Stimulated activated CD4-positive, alpha-beta T cell treated with anti-CD3 and anti-CD28 coated beads, Interleukin-15, amount 100 ng/mL, for 1 hour (primary cell): ENCODE measurements at regions not wholly inside any gene's neighbourhood (a gene's known extent, or its start where the extent isn't known, plus 50 kb on each side); places are given as distances from the start of the nearest gene placed in this dataset.

Experiments used
- DNase-seq, 2 donors: peaks; one replicate each; pipeline ENCODE4 v3.0.0-alpha.2; 2020; ENCODE audit warnings: low read depth in 1 of 2, low spot score in 1 of 2

DNA sequence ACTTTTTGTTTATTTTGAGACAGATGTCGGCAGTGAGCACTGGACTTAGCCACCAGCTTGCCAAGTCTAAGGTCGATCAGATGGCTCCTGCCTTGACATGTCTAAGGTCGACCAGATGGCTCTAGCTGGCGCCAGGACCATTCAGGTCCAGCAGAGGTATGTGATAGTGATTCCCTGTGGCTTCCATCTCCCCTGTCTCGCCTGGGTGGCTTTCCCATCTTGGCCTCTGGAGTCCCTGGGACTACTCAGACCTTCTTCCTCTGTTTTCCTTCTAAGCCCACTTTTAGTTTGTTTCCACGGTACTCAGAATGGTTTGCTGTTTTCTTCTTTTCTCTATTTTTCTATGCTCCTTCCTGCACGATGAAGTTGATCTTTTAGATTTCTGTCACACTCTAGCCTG, 1435.7 kb downstream of the UQCRFS1 start:
- no peak for DNase-seq

GRCh38 chr19:27776524-27776923, 1436.4 kb downstream of the UQCRFS1 start:
- no peak for DNase-seq

DNA sequence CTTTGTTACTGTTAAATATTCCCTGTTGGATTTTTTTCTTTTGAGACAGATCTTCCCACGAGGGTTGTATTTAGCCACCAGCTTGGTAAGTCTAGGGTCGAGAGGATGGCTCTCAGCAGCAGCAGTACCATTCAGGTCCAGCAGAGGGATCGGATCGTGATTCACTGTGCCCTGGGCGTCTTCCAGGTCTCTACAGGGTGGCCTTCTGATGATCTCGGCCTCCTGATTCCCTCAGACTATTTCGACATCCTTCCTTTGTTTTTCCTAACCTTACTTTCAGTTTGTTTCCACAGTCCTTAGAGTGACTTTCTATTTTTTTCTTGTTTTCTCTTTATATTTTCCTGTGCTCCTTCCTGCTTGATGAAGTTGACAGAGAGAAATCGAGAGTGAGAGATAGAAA, 1436.9 kb downstream of the UQCRFS1 start:
- DNase-seq = no peak

GRCh38 chr19:27775395-27775794, 1437.6 kb downstream of the UQCRFS1 start:
- DNase-seq = no peak

- no peak for DNase-seq
Observed at GRCh38 chr19:27774827-27775226, 1438.1 kb downstream of the UQCRFS1 start.

- no peak for DNase-seq
Observed at GRCh38 chr19:27774337-27774736, 1438.6 kb downstream of the UQCRFS1 start.

- no peak for DNase-seq
Observed at GRCh38 chr19:27773318-27774094, 1439.4 kb downstream of the UQCRFS1 start.

DNA sequence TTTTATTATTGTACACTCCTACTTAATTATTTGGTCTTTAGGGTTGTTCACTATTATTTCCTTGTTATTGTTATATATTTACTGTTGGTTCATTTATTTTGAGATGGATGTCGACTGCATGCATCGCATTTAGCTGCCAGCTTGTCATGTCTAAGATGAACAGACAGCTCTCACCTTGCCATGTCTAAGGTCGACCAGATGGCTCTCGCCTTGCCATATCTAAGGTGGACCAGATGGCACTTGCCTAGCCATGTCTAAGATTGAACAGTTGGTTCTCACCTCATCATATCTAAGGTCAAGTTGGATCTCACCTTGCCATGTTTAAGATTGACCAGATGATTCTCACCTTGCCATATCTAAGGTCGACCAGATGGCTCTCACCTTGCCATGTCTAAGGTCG, 1440.9 kb downstream of the UQCRFS1 start:
- DNase-seq = no peak

DNA sequence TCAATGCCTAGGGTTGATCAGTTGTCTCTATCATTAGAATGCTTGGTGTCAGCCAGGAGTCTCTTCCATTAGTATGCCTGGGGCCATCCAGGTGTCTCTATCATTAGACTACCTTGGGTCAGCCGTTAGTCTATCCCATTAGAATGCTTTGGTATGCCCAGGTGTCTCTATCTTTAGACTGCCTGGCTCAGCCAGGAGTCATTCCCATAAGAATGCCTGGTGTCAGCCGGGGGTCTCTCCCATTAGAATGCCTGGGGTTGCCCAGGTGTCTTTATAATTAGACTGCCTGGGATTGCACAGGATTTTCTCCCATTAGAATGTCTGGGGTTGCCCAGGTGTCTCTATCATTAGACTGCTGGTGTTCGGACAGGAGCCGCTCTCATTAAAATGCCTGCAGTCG, 1442.9 kb downstream of the UQCRFS1 start:
- no peak for DNase-seq

DNA sequence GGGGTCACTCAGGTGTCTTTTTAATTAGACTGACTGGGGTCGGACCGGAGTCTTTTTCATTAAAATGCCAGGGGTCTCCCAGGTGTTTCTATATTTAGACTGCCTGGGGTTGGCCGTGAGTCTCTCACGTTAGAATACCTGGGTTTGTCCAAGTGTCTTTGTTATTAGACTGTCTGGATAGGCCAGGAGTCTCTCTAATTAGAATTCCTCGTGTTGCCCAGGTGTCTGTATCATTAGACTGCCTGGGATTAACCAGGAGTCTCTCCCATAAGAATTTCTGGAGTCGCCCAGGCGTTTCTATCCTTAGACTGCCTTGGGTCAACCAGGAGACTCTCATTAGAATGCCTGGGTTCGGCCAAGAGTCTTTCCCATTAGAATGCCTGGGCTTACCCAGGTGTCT, 1445.7 kb downstream of the UQCRFS1 start:
- no peak for DNase-seq

GRCh38 chr19:27765912-27766725, 1446.8 kb downstream of the UQCRFS1 start:
- no peak for DNase-seq

- no peak for DNase-seq
Observed at GRCh38 chr19:27765397-27765796, 1447.6 kb downstream of the UQCRFS1 start.

DNA sequence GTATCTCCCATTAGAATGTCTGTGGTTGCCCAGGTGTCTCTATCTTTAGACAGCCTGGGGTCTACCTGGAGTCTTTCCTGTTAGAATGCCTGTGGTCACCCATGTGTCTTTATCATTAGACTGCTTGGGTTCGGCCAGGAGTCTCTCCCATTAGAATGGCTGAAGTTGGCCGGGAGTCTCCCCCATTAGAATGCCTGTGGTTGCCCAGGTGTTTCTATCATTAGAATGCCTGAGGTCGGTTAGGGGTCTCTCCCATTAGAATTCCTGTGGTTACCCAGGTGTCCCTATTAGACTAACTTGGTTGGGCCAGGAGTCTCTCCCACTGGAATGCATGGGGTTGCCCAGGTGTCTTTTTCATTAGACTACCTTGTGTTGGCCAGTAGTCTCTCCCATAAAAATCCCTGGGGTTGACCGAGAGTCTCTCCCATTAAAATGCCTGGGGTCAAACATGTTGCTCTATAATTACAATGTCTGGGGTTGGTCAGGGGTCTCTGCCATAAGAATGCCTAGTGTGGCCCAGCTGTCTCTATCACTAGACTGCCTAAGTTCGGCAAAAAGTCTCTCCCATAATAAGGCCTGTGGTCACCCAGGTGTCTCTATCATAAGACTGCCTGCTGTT, 1448.7 kb downstream of the UQCRFS1 start:
- DNase-seq = no peak

DNA sequence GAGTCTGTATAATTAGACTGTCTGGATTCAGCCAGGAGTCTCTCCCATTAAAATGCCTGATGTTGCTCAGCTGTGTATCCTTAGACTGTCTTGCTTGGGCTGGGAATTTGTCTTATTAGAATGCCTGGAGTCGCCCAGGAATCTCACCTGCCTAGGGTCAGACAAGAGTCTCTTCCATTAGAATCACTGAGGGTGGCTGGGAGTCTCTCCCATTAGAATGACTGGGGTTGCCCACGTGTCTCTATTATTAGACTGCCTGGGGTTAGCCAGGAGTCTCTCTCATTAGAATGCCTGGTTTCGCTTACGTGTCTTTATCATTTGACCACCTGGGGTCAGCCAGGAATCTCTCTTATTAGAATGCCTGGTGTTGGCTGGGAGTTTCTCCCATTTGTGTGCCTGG, 1450.0 kb downstream of the UQCRFS1 start:
- DNase-seq = no peak

DNA sequence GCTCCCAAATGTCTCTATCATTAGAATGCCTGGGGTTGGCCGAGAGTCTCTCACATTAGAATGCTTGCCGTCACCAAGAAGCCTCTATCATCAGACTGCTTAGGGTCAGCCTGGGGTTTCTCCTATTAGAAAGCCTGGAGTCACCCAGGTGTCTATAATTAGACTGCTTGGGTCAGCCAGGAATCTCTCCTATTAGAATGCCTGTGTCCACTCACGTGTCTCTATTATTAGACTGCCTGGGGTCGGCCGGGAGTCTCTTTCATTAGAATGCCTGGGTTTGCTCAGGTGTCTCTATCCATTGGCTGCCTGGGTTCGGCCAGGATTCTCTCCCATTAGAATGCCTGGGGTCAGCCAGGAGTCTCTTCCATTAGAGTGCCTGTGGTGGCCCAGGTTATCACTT, 1453.1 kb downstream of the UQCRFS1 start:
- DNase-seq = no peak

DNA sequence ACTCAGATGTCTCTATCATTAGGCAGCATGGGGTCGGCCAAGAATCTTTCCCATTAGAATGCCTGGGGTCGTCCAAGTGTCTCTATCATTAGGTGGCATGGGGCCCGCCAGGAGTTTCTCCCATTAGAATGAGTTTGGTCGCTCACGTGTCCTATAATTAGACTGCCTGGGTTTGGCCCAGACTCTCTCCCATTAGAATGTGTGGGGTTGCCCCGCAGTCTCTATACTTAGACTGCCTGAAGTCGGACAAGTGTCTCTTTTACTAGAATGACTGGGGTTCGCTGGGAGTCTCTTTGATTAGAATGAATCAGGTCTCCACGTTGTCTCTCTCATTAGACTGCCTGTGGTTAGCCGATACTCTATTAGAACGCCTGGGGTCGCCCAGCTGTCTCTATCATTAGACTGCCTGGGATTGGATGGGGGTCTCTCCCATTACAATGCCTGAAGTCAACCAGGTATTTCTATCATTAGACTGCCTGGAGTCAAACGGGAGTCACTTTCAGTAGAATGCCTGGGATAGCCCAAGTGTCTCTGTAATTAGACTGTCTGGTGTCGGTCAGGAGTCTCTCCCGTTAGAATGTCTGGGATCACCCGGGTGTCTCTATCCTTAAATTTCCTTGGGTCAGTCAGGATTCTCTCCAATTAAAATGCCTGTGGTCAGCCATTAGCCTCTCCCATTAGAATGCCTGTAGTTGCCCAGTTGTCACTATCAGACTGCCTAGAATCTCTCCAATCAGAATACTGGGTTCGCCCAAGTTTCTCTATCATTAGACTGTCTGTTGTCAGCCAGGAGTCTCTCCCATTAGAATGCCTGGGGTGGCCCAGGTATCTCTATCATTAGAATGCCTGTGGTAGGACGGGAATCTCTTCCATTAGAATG, 1454.1 kb downstream of the UQCRFS1 start:
- no peak for DNase-seq

- no peak for DNase-seq
Observed at GRCh38 chr19:27754700-27755099, 1458.3 kb downstream of the UQCRFS1 start.

DNA sequence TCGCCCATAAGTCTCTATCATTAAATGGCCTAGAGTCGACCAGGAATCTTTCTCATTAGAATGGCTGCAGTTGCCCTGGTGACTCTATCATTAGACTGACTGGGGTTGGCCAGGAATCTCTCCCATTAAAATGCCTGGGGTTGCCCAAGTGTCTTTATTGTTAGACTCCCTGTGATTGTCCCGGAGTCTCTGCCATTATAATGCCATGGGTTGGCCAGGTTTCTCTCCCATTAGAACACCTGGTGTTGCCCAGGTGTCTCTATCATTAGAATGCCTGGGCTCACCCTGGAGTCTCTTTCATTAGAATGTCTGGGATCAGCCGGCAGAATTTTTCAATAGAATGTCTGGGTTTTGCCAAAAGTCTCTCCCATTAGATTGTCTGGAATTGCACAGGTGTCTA, 1459.3 kb downstream of the UQCRFS1 start:
- no peak for DNase-seq

- no peak for DNase-seq
Observed at GRCh38 chr19:27752530-27753184, 1460.3 kb downstream of the UQCRFS1 start.

DNA sequence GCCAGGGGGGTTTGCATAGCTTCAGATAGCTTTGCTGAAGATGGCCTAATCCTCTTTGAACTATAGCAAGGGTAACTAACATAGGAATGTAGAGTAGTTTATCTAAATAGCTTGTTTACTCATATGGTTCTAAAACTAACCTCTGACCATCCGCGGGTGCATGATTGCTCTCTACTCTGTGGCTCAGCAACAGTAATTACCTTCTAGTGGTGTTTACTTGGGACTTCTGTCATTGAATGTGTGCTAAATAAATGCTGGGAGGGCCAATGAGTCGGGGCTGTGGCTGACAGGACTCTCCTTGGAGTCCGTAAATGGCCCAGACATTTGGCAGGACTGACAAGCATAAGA, 1461.9 kb downstream of the UQCRFS1 start:
- DNase-seq = no peak
